ENCODE measurements at regions not wholly inside any gene's neighbourhood (a gene's known extent, or its start where the extent isn't known, plus 50 kb on each side); places are given as distances from the start of the nearest gene placed in this dataset.

GRCh38 chr6:48188158-48188557 lies 77.2 kb upstream of the PTCHD4 start:
- Histone ChIP-seq H2AFZ (ENCODE audit: low read length) (no peak overlapping the region), H3K27me3 (ENCODE audit: insufficient read depth, low read length) (no peaks in the 10 kb centered on the region), H3K79me2 (ENCODE audit: insufficient read depth, low read length) (no peaks in the 10 kb centered on the region), H3K4me1 (ENCODE audit: insufficient read depth, low read length) (no peaks in the 10 kb centered on the region), H3K36me3 (ENCODE audit: insufficient read depth, low read length) (no peaks in the 10 kb centered on the region), H3K4me2 (ENCODE audit: insufficient read depth, low read length) (no peak overlapping the region), H4K20me1 (ENCODE audit: insufficient read depth, low read length) (no peaks in the 10 kb centered on the region), H3K27ac (ENCODE audit: low read depth, low read length) (no peak overlapping the region), H3K4me3 (ENCODE audit: insufficient read depth, low read length) (no peak overlapping the region), H3K9me3 (ENCODE audit: low read depth, low read length) (no peaks in the 10 kb centered on the region)
- no peak for TF ChIP-seq CTCF (IDR thresholded peaks at IDR 0.05; ENCODE audit: extremely low read depth, low read depth, low read length)
- DNase-seq (ENCODE audit: insufficient read length, low spot score, missing footprints): no peak

- no peak overlapping the region for H3K4me2 ChIP-seq (ENCODE audit: insufficient read depth, low read length)
Observed at GRCh38 chr6:48186746-48187145, 75.7 kb upstream of the PTCHD4 start.

GRCh38 chr6:48184648-48185047 lies 73.7 kb upstream of the PTCHD4 start:
- Histone ChIP-seq H3K27me3 (ENCODE audit: insufficient read depth, low read length) (no peaks in the 10 kb centered on the region), H3K79me2 (ENCODE audit: insufficient read depth, low read length) (no peaks in the 10 kb centered on the region), H3K27ac (ENCODE audit: low read depth, low read length) (no peak overlapping the region), H3K4me3 (ENCODE audit: insufficient read depth, low read length) (no peak overlapping the region), H3K36me3 (ENCODE audit: insufficient read depth, low read length) (no peaks in the 10 kb centered on the region), H4K20me1 (ENCODE audit: insufficient read depth, low read length) (no peaks in the 10 kb centered on the region), H3K4me2 (ENCODE audit: insufficient read depth, low read length) (no peak overlapping the region), H2AFZ (ENCODE audit: low read length) (no peak overlapping the region), H3K9me3 (ENCODE audit: low read depth, low read length) (no peaks in the 10 kb centered on the region), H3K4me1 (ENCODE audit: insufficient read depth, low read length) (no peaks in the 10 kb centered on the region)
- peak; percentile 10 for DNase-seq (ENCODE audit: insufficient read length, low spot score, missing footprints)
- TF ChIP-seq CTCF (IDR thresholded peaks at IDR 0.05; ENCODE audit: extremely low read depth, low read depth, low read length): no peak

More at GRCh38 chr6:48186746-48187145, 75.7 kb upstream of the PTCHD4 start:
- H3K4me1 ChIP-seq (ENCODE audit: insufficient read depth, low read length): no peaks in the 10 kb centered on the region
- H3K27me3 ChIP-seq (ENCODE audit: insufficient read depth, low read length): no peaks in the 10 kb centered on the region
- H3K4me3 ChIP-seq (ENCODE audit: insufficient read depth, low read length): no peak overlapping the region
- H3K36me3 ChIP-seq (ENCODE audit: insufficient read depth, low read length): no peaks in the 10 kb centered on the region
- no peaks in the 10 kb centered on the region for H3K79me2 ChIP-seq (ENCODE audit: insufficient read depth, low read length)
- H3K9me3 ChIP-seq (ENCODE audit: low read depth, low read length): no peaks in the 10 kb centered on the region
- TF ChIP-seq CTCF (IDR thresholded peaks at IDR 0.05; ENCODE audit: extremely low read depth, low read depth, low read length): no peak
- H4K20me1 ChIP-seq (ENCODE audit: insufficient read depth, low read length): no peaks in the 10 kb centered on the region
- DNase-seq (ENCODE audit: insufficient read length, low spot score, missing footprints): no peak
- no peak overlapping the region for H3K27ac ChIP-seq (ENCODE audit: low read depth, low read length)
- H2AFZ ChIP-seq (ENCODE audit: low read length): peak overlapping the region; percentile 9

GRCh38 chr6:48183811-48184605 lies 73.0 kb upstream of the PTCHD4 start:
- Histone ChIP-seq H3K27me3 (ENCODE audit: insufficient read depth, low read length) (no peaks in the 10 kb centered on the region), H3K4me3 (ENCODE audit: insufficient read depth, low read length) (no peak overlapping the region), H3K27ac (ENCODE audit: low read depth, low read length) (no peak overlapping the region), H3K4me2 (ENCODE audit: insufficient read depth, low read length) (no peak overlapping the region), H3K36me3 (ENCODE audit: insufficient read depth, low read length) (no peaks in the 10 kb centered on the region), H3K9me3 (ENCODE audit: low read depth, low read length) (no peaks in the 10 kb centered on the region), H2AFZ (ENCODE audit: low read length) (no peak overlapping the region), H3K79me2 (ENCODE audit: insufficient read depth, low read length) (no peaks in the 10 kb centered on the region), H3K4me1 (ENCODE audit: insufficient read depth, low read length) (no peaks in the 10 kb centered on the region), H4K20me1 (ENCODE audit: insufficient read depth, low read length) (no peaks in the 10 kb centered on the region)
- TF ChIP-seq CTCF (IDR thresholded peaks at IDR 0.05; ENCODE audit: extremely low read depth, low read depth, low read length): no peak
- DNase-seq (ENCODE audit: insufficient read length, low spot score, missing footprints): no peak

Data from osteoblast (primary cell).